Liver (tissue), 8 donors: ENCODE measurements at regions not wholly inside any gene's neighbourhood (a gene's known extent, or its start where the extent isn't known, plus 50 kb on each side); places are given as distances from the start of the nearest gene placed in this dataset.

ENCODE experiments used
- DNase-seq: peaks from one replicate; pipeline ENCODE4 v3.0.0-alpha.2; 2017; ENCODE audit warnings: low spot score
- H3K27ac ChIP-seq, 2 donors: one replicate each; pipeline ENCODE4 v1.7.0; 2013; ENCODE audit warnings: inconsistent platforms in 2 of 2, low read length in 2 of 2, control low read depth in 1 of 2, low read depth in 1 of 2, mild to moderate bottlenecking in 1 of 2
- H3K27me3 ChIP-seq, 4 donors: one replicate each; pipeline versions ENCODE4 v1.6.1 to v1.7.0; 2013; ENCODE audit warnings: low read length in 3 of 4, inconsistent platforms in 1 of 4, mild to moderate bottlenecking in 1 of 4, moderate library complexity in 1 of 4; ENCODE audit not compliant: control insufficient read depth in 4 of 4, insufficient read depth in 4 of 4
- H3K36me3 ChIP-seq, 4 donors: one replicate each; pipeline versions ENCODE4 v1.6.1 to v1.7.0; 2013; ENCODE audit warnings: low read length in 3 of 4, mild to moderate bottlenecking in 3 of 4, low read depth in 1 of 4, moderate library complexity in 1 of 4; ENCODE audit not compliant: control insufficient read depth in 4 of 4, insufficient read depth in 3 of 4
- H3K4me1 ChIP-seq, 4 donors: one replicate each; pipeline versions ENCODE4 v1.6.1 to v1.7.0; 2013; ENCODE audit warnings: low read length in 3 of 4, mild to moderate bottlenecking in 3 of 4, moderate library complexity in 1 of 4; ENCODE audit not compliant: control insufficient read depth in 4 of 4, insufficient read depth in 4 of 4
- H3K4me3 ChIP-seq, 3 donors: one replicate each; pipeline versions ENCODE4 v1.6.1 to v1.7.0; 2013; ENCODE audit warnings: low read length in 3 of 3, control low read depth in 1 of 3, low read depth in 1 of 3, mild to moderate bottlenecking in 1 of 3
- H3K9ac ChIP-seq, 2 donors: one replicate each; pipeline ENCODE4 v1.7.0; 2013; ENCODE audit warnings: low read length in 2 of 2, mild to moderate bottlenecking in 2 of 2, moderate library complexity in 2 of 2, control low read depth in 1 of 2, low read depth in 1 of 2
- H3K9me3 ChIP-seq, 4 donors: one replicate each; pipeline versions ENCODE4 v1.6.1 to v1.7.0; 2013; ENCODE audit warnings: low read length in 3 of 4; ENCODE audit not compliant: control insufficient read depth in 4 of 4
- ATF3 ChIP-seq: IDR thresholded peaks from 2 replicates; pipeline ENCODE4 v1.6.1; 2016; ENCODE audit warnings: antibody characterized with exemption
- CTCF ChIP-seq: fragments of 150-350 bp; IDR thresholded peaks from 2 replicates; pipeline ENCODE4 v1.5.1; 2017; ENCODE audit warnings: improper control_type of control experiment, low read depth, low read length; ENCODE audit not compliant: missing input control
- EGR1 ChIP-seq, 2 donors: IDR thresholded peaks; 2 replicates each; pipeline ENCODE4 v1.6.1; 2016 to 2018; ENCODE audit warnings: antibody characterized with exemption in 2 of 2, low read depth in 2 of 2
- FOXA1 ChIP-seq: IDR thresholded peaks from 2 replicates; pipeline ENCODE4 v1.6.1; 2016; ENCODE audit warnings: antibody characterized with exemption
- FOXA2 ChIP-seq: IDR thresholded peaks from 2 replicates; pipeline ENCODE4 v1.6.1; 2016; ENCODE audit warnings: antibody characterized with exemption
- HNF4A ChIP-seq, 2 donors: conservative IDR thresholded peaks; 2 replicates each; pipeline ENCODE4 v1.6.1; 2016; ENCODE audit warnings: antibody characterized with exemption in 2 of 2, mild to moderate bottlenecking in 2 of 2
- HNF4G ChIP-seq: IDR thresholded peaks from 2 replicates; pipeline ENCODE4 v1.6.1; 2016; ENCODE audit warnings: antibody characterized with exemption
- JUND ChIP-seq, 2 donors: IDR thresholded peaks; 2 replicates each; pipeline ENCODE4 v1.6.1; 2016; ENCODE audit warnings: antibody characterized with exemption in 2 of 2
- MAX ChIP-seq: IDR thresholded peaks from 2 replicates; pipeline ENCODE4 v1.6.1; 2016; ENCODE audit warnings: antibody characterized with exemption
- NR2F2 ChIP-seq: IDR thresholded peaks from 2 replicates; pipeline ENCODE4 v1.6.1; 2016; ENCODE audit warnings: antibody characterized with exemption
- RAD21 ChIP-seq, 2 donors: IDR thresholded peaks; 2 replicates each; pipeline ENCODE4 v1.6.1; 2016; ENCODE audit warnings: antibody characterized with exemption in 2 of 2, mild to moderate bottlenecking in 2 of 2
- REST ChIP-seq: IDR thresholded peaks from 2 replicates; pipeline ENCODE4 v1.6.1; 2016; ENCODE audit warnings: antibody characterized with exemption, mild to moderate bottlenecking
- RXRA ChIP-seq, 2 donors: IDR thresholded peaks; 2 replicates each; pipeline ENCODE4 v1.6.1; 2017 to 2018; ENCODE audit warnings: antibody characterized with exemption in 2 of 2, mild to moderate bottlenecking in 1 of 2
- SP1 ChIP-seq: IDR thresholded peaks from 2 replicates; pipeline ENCODE4 v1.6.1; 2018; ENCODE audit warnings: antibody characterized with exemption, mild to moderate bottlenecking
- TAF1 ChIP-seq: conservative IDR thresholded peaks from 2 replicates; pipeline ENCODE4 v1.6.1; 2016; ENCODE audit warnings: antibody characterized with exemption, mild to moderate bottlenecking
- YY1 ChIP-seq: IDR thresholded peaks from 2 replicates; pipeline ENCODE4 v1.6.1; 2016; ENCODE audit warnings: antibody characterized with exemption, mild to moderate bottlenecking
- ZBTB33 ChIP-seq: IDR thresholded peaks from 2 replicates; pipeline ENCODE4 v1.6.1; 2016; ENCODE audit warnings: antibody characterized with exemption
- WGBS: extraction: QIAGEN DNeasy Blood & Tissue Kit; methylation state at CpG from one replicate; pipeline ENCODE4 v1.1.7; 2013; 5-methylcytosine and 5-hydroxymethylcytosine counted together
- donor health status: healthy.
- donor health status: healthy.
- donor health status: healthy.
- donor health status: healthy.
- donor health status: healthy.

- Histone ChIP-seq H3K9ac (no peak overlapping the region), H3K27ac (no peak overlapping the region), H3K36me3 (no peaks in the 10 kb centered on the region), H3K27me3 (no peaks in the 10 kb centered on the region), H3K9me3 (no peaks in the 10 kb centered on the region), H3K4me1 (no peaks in the 10 kb centered on the region), H3K4me3 (no peak overlapping the region)
- 71% methylated on average over 2 of the region's 2 CpGs for WGBS
- TF ChIP-seq CTCF, result no peak
- no peak for TF ChIP-seq YY1
- no peak for TF ChIP-seq ATF3
- no peak for TF ChIP-seq EGR1 (IDR thresholded peaks at IDR 0.05; ENCODE audit: low read depth in 2 of 2)
- no peak for TF ChIP-seq RXRA (IDR thresholded peaks at IDR 0.05)
- no peak for TF ChIP-seq SP1
- no peak for TF ChIP-seq FOXA2
- no peak for TF ChIP-seq MAX
- no peak for TF ChIP-seq TAF1
- TF ChIP-seq ZBTB33, result no peak
- TF ChIP-seq FOXA1, result no peak
- TF ChIP-seq JUND (IDR thresholded peaks at IDR 0.05), result no peak
- no peak for TF ChIP-seq REST
- no peak for TF ChIP-seq RAD21 (IDR thresholded peaks at IDR 0.05)
- no peak for TF ChIP-seq HNF4G
- no peak for TF ChIP-seq HNF4A (conservative IDR thresholded peaks at IDR 0.05)
- no peak for DNase-seq
Observed at GRCh38 chr4:123455360-123455759, 58.8 kb downstream of the SPRY1 start.

GRCh38 chr4:123462007-123462406, 65.4 kb downstream of the SPRY1 start:
- no peak for TF ChIP-seq EGR1 (IDR thresholded peaks at IDR 0.05; ENCODE audit: low read depth in 2 of 2)
- TF ChIP-seq HNF4G, result no peak
- no peak for TF ChIP-seq REST
- TF ChIP-seq NR2F2, result no peak
- no peak for TF ChIP-seq HNF4A (conservative IDR thresholded peaks at IDR 0.05)
- no peak for TF ChIP-seq YY1
- TF ChIP-seq JUND (IDR thresholded peaks at IDR 0.05), result no peak
- 88% methylated on average over 3 of the region's 3 CpGs for WGBS

More at GRCh38 chr4:123462007-123462406, 65.4 kb downstream of the SPRY1 start:
- no peaks in the 10 kb centered on the region for H3K9me3 ChIP-seq
- no peak overlapping the region for H3K9ac ChIP-seq
- H3K4me1 ChIP-seq, result no peaks in the 10 kb centered on the region
- H3K27me3 ChIP-seq, result no peaks in the 10 kb centered on the region
- no peak for DNase-seq
- no peaks in the 10 kb centered on the region for H3K36me3 ChIP-seq
- no peak overlapping the region for H3K4me3 ChIP-seq
- H3K27ac ChIP-seq, result no peak overlapping the region
